NCI-H510A (cell line): ENCODE measurements at regions not wholly inside any gene's neighbourhood (a gene's known extent, or its start where the extent isn't known, plus 50 kb on each side); places are given as distances from the start of the nearest gene placed in this dataset.
"Not testable (repeated sequence)": the region's sequence is repeated elsewhere in the genome, so short reads cannot be mapped to it uniquely, and the experiment has no call there.

Source experiments
- DNase-seq: peaks from one replicate; lab custom pipeline; 2025; lab: John Stamatoyannopoulos, UW

GRCh38 chr6:67878216-67878615 is 756.9 kb upstream of the ADGRB3 start:
- DNase-seq = not testable (repeated sequence)

- DNase-seq = no peak
Measured at GRCh38 chr6:67877288-67877687, 757.8 kb upstream of the ADGRB3 start.

DNA sequence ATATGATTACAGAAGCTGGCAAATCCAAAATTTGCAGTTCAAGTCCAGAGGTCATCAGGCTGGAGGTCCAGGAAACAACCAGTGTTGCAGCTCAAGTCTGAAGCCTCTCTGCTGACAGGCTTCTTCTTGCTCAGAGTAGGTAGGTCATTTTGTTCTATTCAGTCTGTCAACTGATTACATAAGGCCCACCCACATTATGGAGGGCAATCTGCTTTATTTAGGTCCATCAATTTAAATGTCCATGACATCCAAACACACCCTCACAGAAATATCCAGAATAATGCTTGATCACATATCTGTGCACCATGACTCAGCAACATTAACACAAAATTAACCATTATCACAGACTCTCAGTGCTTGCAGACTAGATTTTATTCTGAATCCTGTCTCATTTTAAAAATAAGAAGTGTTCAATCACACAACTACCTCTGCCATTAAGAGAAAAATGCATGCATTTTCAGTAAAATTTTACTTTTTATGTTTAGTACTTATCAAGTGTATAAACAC is 759.2 kb upstream of the ADGRB3 start:
- DNase-seq = no peak

GRCh38 chr6:67870321-67870720 is 764.8 kb upstream of the ADGRB3 start:
- DNase-seq = no peak

GRCh38 chr6:67863346-67863745 is 771.7 kb upstream of the ADGRB3 start:
- DNase-seq = no peak

DNA sequence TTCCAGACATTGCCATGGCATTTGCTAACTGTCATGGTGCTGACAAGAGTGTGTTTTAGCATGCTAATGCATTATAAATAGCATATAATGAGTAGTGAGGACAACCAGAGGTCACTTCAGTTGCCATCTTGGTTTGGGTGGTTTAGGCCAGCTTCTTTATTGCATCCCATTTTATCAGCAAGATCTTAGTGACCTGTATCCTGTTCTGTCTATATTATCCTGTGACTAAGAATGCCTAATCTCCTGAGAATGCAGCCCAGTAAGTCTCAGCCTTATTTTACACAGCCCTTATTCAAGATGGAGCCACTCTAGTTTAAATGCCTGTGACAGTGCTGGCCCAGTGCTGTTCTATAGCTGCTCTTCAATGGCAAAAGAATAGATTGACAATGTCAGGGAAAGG is 781.0 kb upstream of the ADGRB3 start:
- no peak for DNase-seq

DNA sequence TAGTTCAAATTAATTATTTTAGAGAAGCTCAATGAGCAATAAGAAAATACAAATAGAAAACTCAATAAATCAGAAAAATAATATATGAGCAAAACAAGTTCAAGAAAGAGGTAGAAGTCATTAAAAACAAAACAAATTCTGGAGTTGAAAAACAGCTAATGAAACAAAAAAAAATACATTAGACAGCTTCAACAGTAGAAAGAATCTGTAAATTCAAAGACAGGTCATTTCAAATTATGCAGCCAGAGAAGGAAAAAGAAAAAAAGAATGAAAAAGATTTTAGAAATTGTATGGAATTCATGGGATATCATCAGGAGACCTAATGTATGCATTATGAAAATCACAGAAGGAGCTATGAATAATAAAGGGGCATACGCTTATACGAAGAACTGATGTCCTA is 795.3 kb upstream of the ADGRB3 start:
- DNase-seq = no peak

GRCh38 chr6:67825201-67825895 is 809.7 kb upstream of the ADGRB3 start:
- no peak for DNase-seq

GRCh38 chr6:67818322-67818721 is 816.8 kb upstream of the ADGRB3 start:
- no peak for DNase-seq

DNA sequence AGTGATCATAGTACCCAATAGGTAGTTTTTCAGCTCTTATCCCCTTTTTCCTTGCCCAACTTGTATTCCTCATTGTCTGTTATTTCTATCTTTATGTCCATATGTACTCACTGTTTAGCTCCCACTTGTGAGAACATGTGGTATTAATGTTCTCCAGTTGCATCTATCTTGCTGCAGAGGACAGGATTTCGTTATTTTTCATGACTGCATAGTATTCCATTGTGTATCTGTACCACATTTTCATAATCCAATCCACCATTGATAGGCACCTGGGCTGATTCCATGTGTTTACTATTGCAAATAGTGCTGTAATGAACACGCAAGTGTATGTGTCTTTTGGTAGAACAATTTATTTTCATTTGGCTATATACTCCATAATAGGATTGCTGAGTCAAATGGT is 819.5 kb upstream of the ADGRB3 start:
- DNase-seq = no peak

DNA sequence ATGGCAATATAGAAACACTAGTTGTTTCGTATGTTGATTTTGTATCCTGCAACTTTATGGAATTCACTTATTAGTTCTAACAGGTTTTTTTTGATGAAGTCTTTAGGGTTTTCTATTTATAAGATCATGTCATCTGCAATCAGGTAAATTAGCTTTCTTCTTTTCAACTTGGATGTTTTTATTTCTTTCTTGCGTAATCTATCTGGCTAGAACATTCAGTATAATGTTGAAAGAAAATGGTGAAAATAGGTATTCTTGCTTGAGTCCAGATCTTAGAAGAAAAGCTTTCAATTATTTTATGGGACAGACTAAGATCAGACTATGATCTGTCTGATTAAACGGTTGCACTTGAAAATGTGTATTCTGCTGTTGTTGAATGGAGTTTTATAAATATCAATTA is 820.8 kb upstream of the ADGRB3 start:
- DNase-seq = no peak

- no peak for DNase-seq
Measured at GRCh38 chr6:67812693-67813092, 822.4 kb upstream of the ADGRB3 start.

DNA sequence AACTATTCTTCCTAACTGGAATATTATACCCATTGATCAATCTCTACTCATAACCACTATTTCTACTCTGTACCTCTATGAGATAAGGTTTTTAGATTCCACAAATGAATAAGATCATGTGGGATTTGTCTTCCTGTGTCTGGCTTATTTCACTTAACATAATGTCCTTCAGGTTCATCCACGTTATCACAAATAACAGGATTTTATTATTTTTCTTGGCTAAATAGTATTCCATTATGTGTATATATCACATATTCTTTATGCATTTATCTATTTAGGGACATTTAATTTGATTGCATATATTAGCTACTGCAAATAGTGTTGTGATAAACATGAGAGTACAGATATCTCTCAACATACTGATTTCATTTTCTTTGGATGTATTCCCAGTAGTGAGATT is 823.0 kb upstream of the ADGRB3 start:
- no peak for DNase-seq

DNA sequence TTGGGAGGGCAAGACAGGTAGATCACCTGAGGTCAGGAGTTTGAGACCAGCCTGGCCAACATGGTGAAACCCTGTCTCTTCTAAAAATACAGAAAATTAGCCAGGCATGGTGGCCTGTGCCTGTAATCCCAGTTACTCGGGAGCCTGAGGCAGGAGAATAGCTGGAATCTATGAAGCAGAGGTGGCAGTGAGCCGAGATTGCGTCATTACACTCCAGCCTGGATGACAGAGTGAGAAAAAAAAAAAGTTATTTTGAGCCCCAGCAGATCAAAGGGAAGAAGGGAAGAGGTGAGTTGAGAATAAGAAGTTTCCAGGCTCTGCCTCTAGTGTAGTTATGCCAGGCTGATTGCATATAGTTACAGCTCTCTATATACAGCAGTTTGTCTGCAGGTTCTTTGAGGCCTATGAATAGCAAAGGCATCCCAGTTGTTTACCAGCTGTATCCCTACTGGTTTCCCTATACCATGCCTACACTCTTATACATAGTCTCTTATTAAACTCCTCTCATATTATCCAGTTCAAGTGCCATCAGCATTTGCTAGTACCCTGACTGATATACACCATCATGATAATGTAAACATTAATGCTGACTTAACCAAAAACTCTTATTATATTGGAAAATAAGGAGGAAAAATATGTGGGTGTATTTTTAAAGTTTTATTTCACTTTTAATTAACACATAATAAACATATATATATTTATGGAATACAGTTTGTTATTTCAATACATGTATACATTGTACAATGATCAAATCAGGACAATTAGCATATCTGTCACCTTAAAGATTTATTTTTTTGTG is 823.6 kb upstream of the ADGRB3 start:
- no peak for DNase-seq

DNA sequence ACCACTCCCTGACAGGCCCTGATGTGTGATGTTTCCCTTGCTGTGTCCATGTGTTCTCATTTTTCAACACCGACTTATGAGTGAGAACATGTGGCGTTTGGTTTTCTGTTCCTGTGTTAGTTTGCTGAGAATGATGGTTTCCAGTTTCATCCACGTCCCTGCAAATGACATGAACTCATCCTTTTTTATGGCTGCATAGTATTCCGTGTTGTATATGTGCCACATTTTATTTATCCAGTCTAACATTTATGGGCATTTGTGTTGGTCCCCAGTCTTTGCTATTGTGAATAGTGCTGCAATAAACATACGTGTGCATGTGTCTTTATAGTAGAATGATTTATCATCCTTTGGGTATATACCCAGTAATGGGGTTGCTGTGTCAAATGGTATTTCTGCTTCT is 830.3 kb upstream of the ADGRB3 start:
- not testable (repeated sequence) for DNase-seq

DNA sequence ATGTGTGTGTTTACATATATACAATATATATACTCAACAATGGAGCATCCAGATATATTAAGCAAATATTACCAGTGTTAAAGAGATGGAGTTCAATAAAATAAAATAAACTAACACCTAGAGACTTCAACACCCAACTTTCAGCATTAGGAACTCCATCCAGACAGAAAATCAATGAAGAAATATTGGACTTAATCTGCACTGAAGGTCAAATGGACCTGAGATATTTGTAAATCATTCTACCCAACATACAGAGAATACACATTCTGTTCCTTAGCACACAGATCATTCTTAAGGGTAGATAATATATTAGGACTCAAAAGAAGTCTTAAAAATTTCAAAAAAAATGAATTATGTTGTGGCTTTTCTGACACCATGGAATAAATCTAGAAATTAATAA is 832.3 kb upstream of the ADGRB3 start:
- DNase-seq = no peak

- DNase-seq = no peak
Measured at GRCh38 chr6:67792996-67793395, 842.1 kb upstream of the ADGRB3 start.

DNA sequence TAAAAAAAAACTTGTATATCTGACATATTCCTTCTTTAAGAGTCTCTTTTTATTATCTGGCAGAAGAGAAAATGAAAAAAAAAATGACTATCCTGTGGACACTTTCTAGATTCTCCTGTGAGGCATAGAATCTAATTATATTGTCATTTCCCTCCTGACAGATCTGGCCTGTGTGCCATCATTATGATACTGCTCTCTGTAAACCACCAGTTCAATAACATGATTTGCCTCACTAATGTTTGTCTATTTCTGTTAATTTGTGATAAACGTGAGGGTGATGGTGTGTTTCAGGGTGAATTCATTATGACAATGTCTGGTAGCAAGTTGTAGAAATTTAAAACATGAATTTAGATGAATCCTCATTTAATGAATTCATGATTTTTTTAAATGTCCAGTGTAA is 844.5 kb upstream of the ADGRB3 start:
- no peak for DNase-seq

DNA sequence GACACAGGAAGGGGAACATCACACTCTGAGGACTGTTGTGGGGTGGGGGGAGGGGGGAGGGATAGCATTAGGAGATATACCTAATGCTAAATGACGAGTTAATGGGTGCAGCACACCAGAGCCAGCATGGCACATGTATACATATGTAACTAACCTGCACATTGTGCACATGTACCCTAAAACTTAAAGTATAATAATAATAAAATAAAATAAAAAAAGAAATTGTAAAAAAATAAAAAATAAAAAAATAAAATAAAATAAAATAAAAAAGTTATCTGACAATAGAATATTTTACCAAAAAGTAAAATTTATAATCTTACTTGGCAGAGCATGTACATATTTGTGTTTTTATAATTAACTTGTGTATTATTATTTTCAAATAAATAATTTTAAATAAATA is 848.0 kb upstream of the ADGRB3 start:
- DNase-seq = not testable (repeated sequence)

DNA sequence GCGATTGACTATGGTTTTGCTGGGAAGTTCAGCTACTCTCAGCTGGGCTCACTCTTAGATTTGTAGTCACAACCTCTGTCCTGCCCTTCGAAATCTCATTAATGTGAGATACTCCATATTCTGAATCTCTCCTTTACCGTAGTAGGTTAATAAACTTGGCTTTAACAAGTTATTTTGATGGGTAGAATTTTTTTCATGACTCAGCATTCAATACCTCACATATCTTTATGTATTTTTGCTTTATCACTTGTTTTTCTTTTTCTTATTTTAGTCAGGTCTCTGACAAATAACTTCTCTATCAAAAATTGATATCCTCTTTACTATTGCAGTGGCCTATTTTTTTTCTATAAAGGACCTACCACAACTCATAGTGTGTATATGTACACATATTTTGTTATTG is 855.2 kb upstream of the ADGRB3 start:
- no peak for DNase-seq

DNA sequence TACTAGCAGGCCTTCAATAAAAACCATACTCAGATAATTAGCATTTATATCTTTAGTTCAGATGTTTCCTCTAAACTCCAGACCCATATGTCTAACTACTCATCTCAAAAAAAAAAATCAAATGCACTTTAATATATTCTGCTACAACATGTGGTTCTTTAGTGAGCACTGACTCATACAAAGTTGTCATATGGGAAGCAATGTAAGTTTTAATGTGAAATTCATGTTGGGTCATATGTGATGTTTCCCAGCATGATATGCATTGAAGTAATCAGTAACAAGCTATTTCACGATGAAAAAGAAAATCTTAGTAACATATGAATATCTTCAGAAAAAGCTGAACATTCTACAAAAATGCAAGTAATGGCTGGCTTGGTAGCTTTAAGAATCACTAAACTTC is 859.7 kb upstream of the ADGRB3 start:
- no peak for DNase-seq

- no peak for DNase-seq
Measured at GRCh38 chr6:67768972-67769371, 866.1 kb upstream of the ADGRB3 start.

- not testable (repeated sequence) for DNase-seq
Measured at GRCh38 chr6:67767046-67767822, 867.8 kb upstream of the ADGRB3 start.
